Brain pericyte (primary cell): ENCODE measurements at regions not wholly inside any gene's neighbourhood (a gene's known extent, or its start where the extent isn't known, plus 50 kb on each side); places are given as distances from the start of the nearest gene placed in this dataset.
"Not testable (repeated sequence)": the region's sequence is repeated elsewhere in the genome, so short reads cannot be mapped to it uniquely, and the experiment has no call there.

ENCODE experiments used
- DNase-seq: peaks from one replicate; pipeline ENCODE4 v3.0.0-alpha.2; 2012; ENCODE audit warnings: low read depth, low spot score

DNA sequence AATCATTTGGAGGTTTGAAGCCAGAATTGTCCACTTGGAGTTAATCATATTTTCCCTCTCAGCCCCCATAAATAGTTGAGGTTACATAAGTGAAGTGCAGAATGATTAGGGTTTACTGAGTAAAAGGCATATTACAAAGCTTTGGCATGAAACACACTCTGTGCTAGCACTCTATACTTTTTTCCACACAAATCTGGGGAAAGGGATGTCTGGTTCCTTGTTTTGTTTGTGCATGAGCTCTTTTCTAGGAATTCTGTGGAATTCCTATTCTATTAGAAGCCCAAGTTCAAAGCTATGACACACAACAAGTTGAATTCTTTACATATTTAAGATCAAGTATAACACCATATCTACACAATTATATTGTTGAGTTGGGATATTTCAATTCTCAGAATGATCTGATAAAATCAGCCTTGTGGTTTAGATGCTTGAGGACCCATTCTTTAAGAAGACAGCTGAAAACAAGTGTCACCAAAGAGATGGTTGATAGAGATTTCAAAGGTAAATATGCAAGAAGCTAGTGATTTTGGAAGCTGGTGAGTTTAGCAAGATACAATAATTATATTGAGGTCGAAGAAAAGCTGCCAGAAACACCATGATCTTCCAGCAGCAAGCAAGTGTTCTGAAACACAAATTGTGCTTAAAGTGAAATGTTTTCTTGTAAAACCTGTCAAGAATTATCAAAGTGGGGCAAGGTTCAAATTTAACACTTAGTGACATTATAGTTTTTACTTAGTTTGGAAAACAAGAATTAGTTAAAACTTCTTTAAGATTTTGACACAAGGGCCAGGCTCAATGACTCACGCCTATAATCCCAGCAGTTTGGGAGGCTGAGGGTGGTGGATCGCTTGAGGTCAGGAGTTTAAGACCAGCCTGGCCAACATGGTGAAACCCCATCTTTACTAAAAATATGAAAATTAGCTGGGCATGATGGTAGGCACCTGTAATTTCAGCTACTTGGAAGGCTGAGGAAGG is 122.6 kb downstream of the INHBA start:
- no peak for DNase-seq

- DNase-seq, result no peak
Observed at GRCh38 chr7:41578700-41579099, 124.2 kb downstream of the INHBA start.

DNA sequence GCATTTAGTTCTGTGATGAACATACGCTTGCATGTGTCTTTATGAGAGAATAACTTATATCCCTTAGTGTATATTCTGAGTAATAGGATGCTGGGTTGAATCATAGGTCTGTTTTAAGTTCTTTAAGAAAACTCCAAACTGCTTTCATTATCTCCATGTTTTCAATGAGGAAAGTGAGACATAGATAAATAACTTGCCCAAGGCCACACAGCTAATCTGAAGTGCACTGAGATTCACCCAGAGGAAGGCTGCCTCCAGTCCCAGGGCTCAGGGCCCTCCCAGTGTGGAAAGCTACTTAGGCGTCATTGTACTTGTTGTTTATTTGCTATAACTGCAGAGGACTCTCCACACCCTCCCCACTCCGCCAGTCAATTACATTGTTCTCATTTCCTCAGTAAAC is 126.7 kb downstream of the INHBA start:
- DNase-seq, result no peak

DNA sequence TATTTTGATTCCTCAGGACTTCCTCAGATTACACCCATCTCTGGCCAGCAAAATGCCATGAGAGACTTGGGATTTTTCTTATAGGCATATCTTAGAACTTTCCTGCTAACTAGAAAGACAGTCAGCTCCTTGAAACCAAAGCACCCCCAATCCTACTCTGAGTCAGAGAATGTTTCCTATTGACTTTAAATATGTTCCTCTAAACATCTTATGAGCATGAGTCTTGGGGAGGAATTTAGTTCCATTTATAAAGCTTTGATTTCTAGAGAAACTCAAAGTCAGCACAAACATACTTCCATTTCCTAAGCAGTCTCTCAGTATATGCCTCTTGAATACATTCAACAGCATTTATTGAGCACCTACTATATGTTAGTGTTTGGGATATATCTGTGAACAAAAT is 128.5 kb downstream of the INHBA start:
- DNase-seq, result no peak

DNA sequence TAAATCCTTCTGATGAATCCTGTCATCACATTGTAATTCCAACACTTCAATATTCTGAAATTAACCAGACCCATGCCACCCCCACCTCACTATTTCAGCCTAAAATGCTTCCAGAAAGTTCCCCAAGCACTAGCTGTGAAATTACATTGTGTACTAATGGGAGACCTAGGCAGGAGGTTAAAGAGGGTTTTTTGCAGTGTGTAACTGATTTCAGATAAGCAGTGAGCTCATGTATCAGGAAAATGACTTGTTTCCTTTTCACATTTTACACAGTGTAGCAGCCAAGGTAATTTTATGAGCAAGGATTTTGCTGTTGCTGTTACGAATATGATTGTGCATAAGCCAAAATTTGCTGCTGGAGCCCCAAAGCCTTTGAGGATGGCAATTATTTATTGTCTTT is 129.0 kb downstream of the INHBA start:
- no peak for DNase-seq

- no peak for DNase-seq
Observed at GRCh38 chr7:41573443-41573842, 129.4 kb downstream of the INHBA start.

DNA sequence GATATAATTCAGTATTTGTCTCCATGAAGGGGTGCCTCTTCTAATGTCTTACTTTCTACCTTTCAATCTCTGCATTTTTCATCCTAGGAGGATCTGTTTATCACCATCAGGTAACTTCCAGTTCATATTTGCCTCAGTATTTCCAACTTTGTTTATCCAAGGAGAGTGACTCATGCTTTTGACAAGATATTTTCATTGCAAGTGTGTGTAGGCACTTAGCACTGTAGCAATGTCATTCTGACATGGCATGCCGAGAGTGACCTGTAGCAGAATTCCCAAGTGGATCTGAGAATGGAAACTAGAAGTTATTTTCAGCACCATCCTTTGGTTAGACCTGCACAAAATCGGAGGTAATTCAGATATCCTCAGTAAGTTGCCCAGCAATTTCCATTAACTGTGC is 129.9 kb downstream of the INHBA start:
- DNase-seq, result no peak

GRCh38 chr7:41571573-41571972 is 131.3 kb downstream of the INHBA start:
- DNase-seq, result no peak

- DNase-seq, result no peak
Observed at GRCh38 chr7:41570766-41571165, 132.1 kb downstream of the INHBA start.

DNA sequence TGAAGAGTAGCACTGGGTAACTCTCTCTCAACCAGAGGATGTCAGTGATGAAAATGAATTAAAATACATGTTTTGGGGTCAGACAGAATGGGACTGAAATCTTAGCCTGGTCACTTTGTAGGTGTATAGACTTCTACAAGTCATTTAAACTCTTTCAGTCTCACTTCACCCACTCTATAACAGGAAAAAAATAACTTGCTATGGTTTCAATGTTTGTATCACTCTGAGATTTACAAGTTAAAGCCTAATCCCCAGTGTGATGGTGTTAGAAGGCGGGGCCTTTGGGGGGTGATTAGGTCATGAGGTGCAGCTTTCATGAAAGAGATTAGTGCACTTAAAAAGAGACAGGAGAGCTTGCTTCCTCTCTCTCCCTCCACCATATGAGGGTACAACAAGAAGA is 134.8 kb downstream of the INHBA start:
- no peak for DNase-seq

DNA sequence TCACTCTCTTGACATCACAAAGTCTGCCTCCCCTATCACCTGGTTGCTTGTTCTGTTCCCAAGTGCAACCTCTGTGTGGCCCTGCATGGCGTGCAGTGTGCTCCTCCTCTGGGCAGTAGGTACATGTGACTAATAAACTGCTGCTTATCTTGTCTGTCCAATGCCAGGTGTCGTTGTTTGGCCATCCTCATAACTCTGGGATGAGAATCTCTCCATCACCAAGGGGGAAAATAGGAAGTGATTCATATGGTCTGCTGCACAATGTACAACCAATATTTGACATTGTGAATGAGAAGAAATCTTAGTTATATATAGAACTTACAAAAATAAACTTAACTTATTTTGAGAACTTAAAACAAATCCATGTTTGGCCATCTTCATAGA is 135.2 kb downstream of the INHBA start:
- no peak for DNase-seq

DNA sequence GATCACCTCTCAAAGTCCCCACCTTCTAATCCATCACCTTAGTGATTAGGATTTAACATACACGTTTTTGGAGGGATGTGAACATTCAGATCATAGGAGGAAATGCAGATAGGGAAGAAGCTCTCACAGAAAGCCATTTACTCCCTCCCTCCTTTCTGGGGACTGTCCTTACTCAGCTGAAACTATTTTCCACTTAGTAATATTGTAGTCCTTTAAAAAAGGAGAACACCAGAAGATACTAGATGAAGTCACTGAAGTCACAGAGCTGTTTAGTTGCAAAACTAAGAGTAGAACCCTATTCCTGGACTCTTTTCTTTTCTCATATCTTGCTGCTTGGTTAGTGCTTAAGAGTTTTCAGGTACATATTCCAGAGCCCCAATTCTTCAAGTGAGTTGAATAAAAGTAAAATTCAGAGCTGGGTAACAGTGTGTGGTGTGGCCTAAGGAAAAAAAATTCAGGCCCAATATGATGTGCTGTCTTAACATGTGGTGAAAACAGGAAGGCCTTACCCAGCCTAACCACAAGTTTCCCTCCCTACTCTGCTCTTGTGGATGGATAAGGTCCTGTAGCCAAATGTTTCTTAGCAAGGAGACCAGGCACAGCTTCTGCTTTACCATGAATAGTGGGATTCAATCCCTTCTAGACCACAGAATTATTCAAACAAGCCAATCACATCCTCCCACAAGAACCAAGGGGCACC is 135.7 kb downstream of the INHBA start:
- DNase-seq, result no peak

DNA sequence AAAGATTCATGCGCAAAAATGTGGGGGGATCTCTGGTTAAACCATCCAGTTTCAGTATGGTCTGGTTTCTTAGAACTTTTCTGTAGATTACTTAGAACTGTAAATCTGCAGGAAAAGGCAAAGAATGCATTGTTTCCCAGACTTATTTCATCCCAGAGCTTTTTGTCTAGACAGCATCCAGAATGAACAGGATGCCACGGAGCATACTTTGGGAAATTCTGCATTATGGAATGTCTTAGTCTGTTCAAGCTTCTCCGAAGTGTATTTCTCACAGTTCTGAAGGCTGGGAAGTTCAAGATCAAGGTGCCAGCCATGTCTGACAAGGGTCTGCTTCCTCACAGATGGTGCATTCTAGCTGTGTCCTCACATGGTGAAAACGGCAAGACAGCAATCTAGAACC is 136.3 kb downstream of the INHBA start:
- no peak for DNase-seq

GRCh38 chr7:41565655-41566054 is 137.2 kb downstream of the INHBA start:
- no peak for DNase-seq

- DNase-seq, result no peak
Observed at GRCh38 chr7:41559426-41559825, 143.5 kb downstream of the INHBA start.

DNA sequence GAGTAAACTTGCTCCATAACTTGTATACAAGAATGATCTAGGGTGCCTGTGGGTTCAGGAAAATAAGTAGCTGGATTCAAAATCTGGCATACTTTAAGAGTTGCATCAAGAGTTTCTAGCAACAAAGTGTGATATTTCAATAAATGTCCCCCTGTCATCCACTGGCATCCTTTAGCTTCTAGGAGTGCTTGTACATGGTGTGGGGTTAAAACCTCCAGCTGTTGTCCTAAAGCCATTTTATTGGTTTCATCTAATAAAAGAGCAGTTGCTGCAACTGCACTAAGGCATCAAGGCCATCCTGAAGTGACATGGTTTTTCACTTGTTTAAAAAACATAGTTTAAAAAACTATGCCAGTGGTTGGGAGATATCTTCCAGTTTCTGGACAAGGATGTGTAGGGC is 148.4 kb downstream of the INHBA start:
- no peak for DNase-seq

GRCh38 chr7:41550046-41550445 is 152.8 kb downstream of the INHBA start:
- DNase-seq, result not testable (repeated sequence)

DNA sequence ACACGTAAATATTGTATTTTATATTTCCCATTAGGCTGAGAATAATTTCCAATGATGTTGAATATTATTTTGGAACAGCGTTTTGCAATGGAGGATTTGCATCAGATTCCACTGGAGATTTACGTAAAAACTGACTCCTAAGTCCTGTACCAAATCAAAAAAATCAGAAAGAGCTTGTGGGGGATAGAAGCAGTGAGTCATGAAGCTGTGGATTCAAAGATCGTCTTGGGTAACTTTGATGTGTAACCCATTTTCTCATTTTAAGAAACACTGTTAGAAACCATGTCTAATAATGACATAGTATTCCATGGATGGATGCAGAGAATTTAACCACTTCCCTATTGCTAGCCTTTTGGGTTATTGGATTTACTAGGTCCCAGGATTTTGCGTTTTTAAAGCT is 158.6 kb downstream of the INHBA start:
- no peak for DNase-seq

DNA sequence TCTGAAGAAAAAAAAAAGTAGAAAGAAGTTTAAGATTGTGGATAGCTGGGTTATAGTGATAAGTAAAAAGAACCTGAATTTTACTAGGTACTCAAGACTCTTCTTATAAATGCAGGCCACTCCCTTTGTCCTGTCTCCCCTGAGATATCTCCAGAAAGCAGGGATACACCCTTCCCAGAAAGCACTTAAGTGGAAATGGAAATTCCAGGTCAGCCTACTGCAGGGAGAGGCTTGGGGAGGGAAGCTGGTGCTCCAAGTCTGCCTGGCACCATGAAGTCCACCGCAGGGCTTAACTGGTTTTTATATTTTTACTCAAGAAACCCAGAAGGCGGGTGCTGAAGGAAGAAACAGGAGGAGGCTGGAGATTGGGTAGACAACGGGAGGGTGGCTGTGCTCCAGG is 162.3 kb downstream of the INHBA start:
- DNase-seq, result no peak

DNA sequence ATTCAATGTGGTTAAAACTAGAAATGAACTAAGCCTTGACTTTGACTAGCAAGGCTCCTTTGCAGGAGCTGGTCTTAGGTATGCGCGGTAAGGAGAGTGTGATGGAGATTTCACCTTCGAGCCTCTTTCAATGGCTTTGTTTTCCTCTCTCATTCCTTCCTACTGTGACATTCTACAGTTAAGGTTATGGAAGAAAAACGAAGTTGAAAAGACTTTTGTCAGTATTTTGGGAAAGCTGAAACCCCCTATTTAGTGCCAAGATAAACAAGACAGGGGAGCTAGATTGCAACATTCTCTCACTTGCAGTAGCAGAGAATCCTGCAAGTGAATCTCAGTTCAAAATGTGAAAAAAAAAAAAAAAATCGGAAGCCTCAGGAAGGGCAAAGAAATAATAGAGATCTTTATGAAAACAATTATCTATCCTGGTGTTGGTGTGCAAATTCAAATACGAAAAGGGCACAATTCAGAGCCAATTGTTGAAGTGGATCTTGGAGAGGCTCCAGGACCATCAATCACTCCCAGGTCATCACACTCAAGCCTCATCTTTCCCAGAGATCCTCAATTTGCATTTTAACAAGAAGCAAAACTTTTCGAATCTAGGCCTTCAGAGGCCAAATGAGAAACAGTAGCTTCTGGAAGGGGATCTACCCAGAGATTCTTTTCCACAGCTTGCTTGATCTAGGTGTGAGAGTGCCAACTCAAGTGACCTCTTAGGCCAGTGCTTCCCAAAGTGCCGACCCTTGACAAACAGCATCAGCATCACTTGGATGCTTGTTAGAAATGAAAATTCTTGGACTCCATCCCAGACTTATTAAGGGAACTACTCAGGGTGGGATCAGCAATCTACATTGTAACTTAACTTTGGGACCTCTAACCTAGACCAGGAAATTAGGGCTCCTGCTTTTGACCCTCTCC is 163.8 kb downstream of the INHBA start:
- peak; percentile 17 for DNase-seq

DNA sequence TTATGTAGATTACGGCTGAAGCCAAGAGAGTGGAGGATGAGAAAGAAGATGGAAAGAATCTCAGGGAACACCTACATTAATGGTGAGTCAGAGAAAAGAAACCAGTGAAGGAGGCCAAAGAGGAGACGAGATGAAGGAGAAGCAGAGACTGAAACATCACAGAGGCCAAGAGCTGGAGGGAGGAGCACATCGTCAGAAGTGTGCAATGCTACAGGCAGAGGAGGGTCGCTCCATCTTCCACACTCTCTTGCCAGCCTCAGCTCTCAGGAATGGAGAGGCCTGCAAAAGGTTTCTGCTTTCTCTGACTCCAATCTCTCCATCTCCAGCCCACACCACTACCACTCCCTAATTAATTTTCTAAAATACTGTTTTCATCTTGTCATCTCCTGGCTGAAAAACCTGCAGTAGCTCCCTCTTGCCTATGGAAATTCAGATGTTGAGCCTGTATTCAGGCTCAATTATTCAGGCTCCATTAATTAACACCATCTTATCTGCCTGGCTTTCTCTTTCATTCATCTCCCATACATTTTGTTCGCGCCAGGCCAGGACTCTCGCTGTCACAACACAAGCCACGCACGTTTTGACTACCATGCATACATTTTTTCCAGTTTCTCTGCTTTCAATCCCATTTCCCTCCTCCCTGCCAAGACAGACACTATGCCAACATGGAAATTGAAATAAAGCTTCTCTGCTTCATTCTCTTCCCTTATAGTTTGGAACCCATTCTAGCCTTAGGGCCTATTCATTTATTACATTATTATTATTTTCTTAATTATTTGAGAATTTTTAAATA is 165.8 kb downstream of the INHBA start:
- no peak for DNase-seq
